ENCODE measurements at regions not wholly inside any gene's neighbourhood (a gene's known extent, or its start where the extent isn't known, plus 50 kb on each side); places are given as distances from the start of the nearest gene placed in this dataset.

DNA sequence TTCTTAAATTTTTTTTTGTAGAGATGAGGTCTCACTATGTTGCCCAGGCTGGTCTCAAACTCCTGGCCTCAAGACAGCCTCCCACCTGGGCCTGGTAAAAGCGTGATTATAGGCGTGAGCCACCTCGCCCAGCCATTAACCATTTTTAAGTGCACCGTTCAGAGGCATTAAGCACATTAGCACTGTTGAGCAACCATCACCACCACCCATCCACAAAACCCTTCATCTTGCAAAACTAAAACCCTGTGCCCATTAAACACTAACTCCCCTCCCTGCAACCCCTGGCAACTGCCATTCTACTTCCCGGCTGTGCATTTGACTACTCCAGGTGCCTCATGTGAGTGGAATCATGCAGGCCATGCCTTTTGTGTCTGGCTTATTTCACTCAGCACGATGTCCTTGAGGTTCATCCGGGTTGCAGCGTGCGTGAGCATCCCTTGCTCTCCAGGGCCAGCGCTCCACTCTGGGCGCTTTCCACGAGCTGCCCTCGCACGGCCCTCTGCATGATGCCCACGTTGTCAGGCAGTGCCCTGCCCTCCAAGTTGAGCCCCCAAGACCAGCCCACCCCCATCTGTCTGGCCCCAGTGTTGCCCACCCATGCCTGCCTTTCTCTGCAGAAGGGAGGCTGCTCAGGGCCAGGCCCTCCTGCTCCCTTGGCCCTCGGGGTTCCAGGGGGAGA, 63.0 kb upstream of the GLI2 start:
- Mint-ChIP-seq H3K27me3 (peaks cover 50% of the 10 kb centered on the region), H3K4me3 (no peak overlapping the region), H3K4me1 (peaks cover 2% of the 10 kb centered on the region), H3K9me3 (ENCODE audit: insufficient read depth) (no peaks in the 10 kb centered on the region), H3K27ac (no peak overlapping the region)
- 93% methylated on average over 16 of the region's 16 CpGs for WGBS (ENCODE audit: insufficient coverage)
- H4K20me1 ChIP-seq (ENCODE audit: control insufficient read depth, insufficient read depth, low read length, poor library complexity, severe bottlenecking) = no peaks in the 10 kb centered on the region
- H3K4me1 ChIP-seq (ENCODE audit: control insufficient read depth in 2 of 2, insufficient read depth in 2 of 2, low read length in 2 of 2) = no peaks in the 10 kb centered on the region
- H3K79me2 ChIP-seq (ENCODE audit: control insufficient read depth, insufficient read depth, low read length) = no peaks in the 10 kb centered on the region
- ATAC-seq (ENCODE audit: low read depth) (no peak), DNase-seq (no peak)
- intact Hi-C loops (cut with micrococcal nuclease) = no loop called here
- no peak overlapping the region for H3K4me2 ChIP-seq (replicated peaks; ENCODE audit: low read depth, low read length, poor library complexity, severe bottlenecking)
- ChIA-PET CTCF (no interaction called here), POLR2A (no interaction called here)
- H2AFZ ChIP-seq (ENCODE audit: insufficient read depth, low read depth, low read length, poor library complexity, severe bottlenecking) = no peak overlapping the region
- H3K9ac ChIP-seq (ENCODE audit: low read length) = no peak overlapping the region
- no peaks in the 10 kb centered on the region for H3K36me3 ChIP-seq (replicated peaks in 1 of 2; ENCODE audit: control extremely low read depth in 1 of 2, control insufficient read depth in 1 of 2, extremely low read depth in 1 of 2, insufficient read depth in 2 of 2, low read length in 1 of 2)
- no peak overlapping the region for H3K4me3 ChIP-seq (ENCODE audit: control extremely low read depth in 1 of 5, extremely low read depth in 1 of 5, insufficient read depth in 1 of 5, low read depth in 2 of 5, low read length in 4 of 5)
- peaks cover 0 to 21% (median 1%) of the 10 kb centered on the region in 4 experiments for H3K27me3 ChIP-seq (replicated peaks in 1 of 4; ENCODE audit: control extremely low read depth in 1 of 4, control insufficient read depth in 3 of 4, insufficient read depth in 4 of 4, low read length in 3 of 4)
- H3K9me3 ChIP-seq (ENCODE audit: control extremely low read depth in 1 of 3, control insufficient read depth in 2 of 3, insufficient read depth in 1 of 3, low read length in 2 of 3) = peaks cover 0 to 13% (median 0%) of the 10 kb centered on the region in 3 donors
- no peak for TF ChIP-seq CTCF (IDR thresholded peaks at IDR 0.05)
- TF ChIP-seq EZH2 (IDR thresholded peaks at IDR 0.05; ENCODE audit: borderline replicate concordance, insufficient read depth, low read depth, low read length, poor library complexity, severe bottlenecking) = no peak
- no peak overlapping the region for H3K27ac ChIP-seq (ENCODE audit: low read length in 2 of 2)

DNA sequence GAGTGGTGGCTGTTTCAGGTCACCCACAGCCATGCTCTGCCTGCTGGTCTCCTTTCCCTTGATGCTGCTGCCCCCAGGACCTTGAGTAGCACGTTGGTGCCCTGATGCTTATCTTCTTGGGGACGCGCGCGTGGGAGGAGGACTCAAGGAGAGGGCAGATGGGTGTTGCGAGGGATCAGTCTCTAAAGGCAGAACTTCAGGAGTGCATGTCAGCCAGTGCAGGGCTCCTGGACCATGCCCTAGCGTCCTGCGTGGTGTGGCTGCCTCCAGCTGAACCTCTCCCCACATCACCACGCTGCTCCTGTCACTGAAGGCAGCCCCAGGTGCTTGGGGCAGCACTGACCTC, 62.5 kb upstream of the GLI2 start:
- DNase-seq (no peak), ATAC-seq (ENCODE audit: low read depth) (no peak)
- Histone ChIP-seq H3K4me2 (replicated peaks; ENCODE audit: low read depth, low read length, poor library complexity, severe bottlenecking) (no peak overlapping the region), H2AFZ (ENCODE audit: insufficient read depth, low read depth, low read length, poor library complexity, severe bottlenecking) (no peak overlapping the region), H3K27ac (ENCODE audit: low read length in 2 of 2) (no peak overlapping the region), H3K27me3 (replicated peaks in 1 of 4; ENCODE audit: control extremely low read depth in 1 of 4, control insufficient read depth in 3 of 4, insufficient read depth in 4 of 4, low read length in 3 of 4) (peaks cover 0 to 21% (median 1%) of the 10 kb centered on the region in 4 experiments), H3K79me2 (ENCODE audit: control insufficient read depth, insufficient read depth, low read length) (no peaks in the 10 kb centered on the region), H4K20me1 (ENCODE audit: control insufficient read depth, insufficient read depth, low read length, poor library complexity, severe bottlenecking) (no peaks in the 10 kb centered on the region), H3K4me1 (ENCODE audit: control insufficient read depth in 2 of 2, insufficient read depth in 2 of 2, low read length in 2 of 2) (no peaks in the 10 kb centered on the region), H3K36me3 (replicated peaks in 1 of 2; ENCODE audit: control extremely low read depth in 1 of 2, control insufficient read depth in 1 of 2, extremely low read depth in 1 of 2, insufficient read depth in 2 of 2, low read length in 1 of 2) (no peaks in the 10 kb centered on the region), H3K9me3 (ENCODE audit: control extremely low read depth in 1 of 3, control insufficient read depth in 2 of 3, insufficient read depth in 1 of 3, low read length in 2 of 3) (peaks cover 0 to 9% (median 0%) of the 10 kb centered on the region in 3 donors), H3K9ac (ENCODE audit: low read length) (no peak overlapping the region), H3K4me3 (ENCODE audit: control extremely low read depth in 1 of 5, extremely low read depth in 1 of 5, insufficient read depth in 1 of 5, low read depth in 2 of 5, low read length in 4 of 5) (no peak overlapping the region)
- Mint-ChIP-seq H3K4me3 (no peak overlapping the region), H3K27ac (no peak overlapping the region), H3K4me1 (peaks cover 2% of the 10 kb centered on the region), H3K27me3 (peaks cover 55% of the 10 kb centered on the region), H3K9me3 (ENCODE audit: insufficient read depth) (no peaks in the 10 kb centered on the region)
- intact Hi-C loops (cut with micrococcal nuclease) = no loop called here
- TF ChIP-seq CTCF (IDR thresholded peaks at IDR 0.05) = no peak
- no peak for TF ChIP-seq EZH2 (IDR thresholded peaks at IDR 0.05; ENCODE audit: borderline replicate concordance, insufficient read depth, low read depth, low read length, poor library complexity, severe bottlenecking)
- ChIA-PET CTCF (no interaction called here), POLR2A (no interaction called here)
- WGBS (ENCODE audit: insufficient coverage) = 89% methylated on average over 7 of the region's 9 CpGs

All from B cell (primary cell).